ENCODE measurements at regions not wholly inside any gene's neighbourhood (a gene's known extent, or its start where the extent isn't known, plus 50 kb on each side); places are given as distances from the start of the nearest gene placed in this dataset.

GRCh38 chr2:2860589-2861300 is 516.9 kb downstream of the EIPR1 start:
- Histone ChIP-seq H3K4me2 (ENCODE audit: low read depth, low read length) (no peak overlapping the region), H3K36me3 (replicated peaks; ENCODE audit: insufficient read depth, low read length) (no peaks in the 10 kb centered on the region), H4K20me1 (ENCODE audit: insufficient read depth, low read length) (no peaks in the 10 kb centered on the region), H3F3A (ENCODE audit: insufficient read depth, low read length) (no peaks in the 10 kb centered on the region), H3K4me3 (ENCODE audit: low read length) (no peak overlapping the region), H3K9me3 (replicated peaks; ENCODE audit: insufficient read depth, low read length) (no peaks in the 10 kb centered on the region), H3K9me2 (replicated peaks; ENCODE audit: insufficient read depth, low read length) (no peaks in the 10 kb centered on the region), H3K79me2 (ENCODE audit: low read length) (no peaks in the 10 kb centered on the region), H3K4me1 (ENCODE audit: low read length) (no peaks in the 10 kb centered on the region), H3K27ac (ENCODE audit: low read length) (no peak overlapping the region), H3K27me3 (replicated peaks; ENCODE audit: insufficient read depth, low read length) (no peaks in the 10 kb centered on the region), H2AFZ (ENCODE audit: low read length) (no peak overlapping the region), H3K9ac (ENCODE audit: low read length) (no peak overlapping the region)
- DNase-seq: no peak
- TF ChIP-seq EZH2 (optimal IDR thresholded peaks at IDR 0.05; ENCODE audit: low read depth, low read length): no peak
- no peak for TF ChIP-seq EZH2phosphoT487 (IDR thresholded peaks at IDR 0.05; ENCODE audit: low read length)
- TF ChIP-seq CTCF (IDR thresholded peaks at IDR 0.05; ENCODE audit: low read length): no peak

GRCh38 chr2:2859732-2860131 is 517.9 kb downstream of the EIPR1 start:
- no peak for DNase-seq
- H3K27me3 ChIP-seq (replicated peaks; ENCODE audit: insufficient read depth, low read length): no peaks in the 10 kb centered on the region
- no peaks in the 10 kb centered on the region for H3K36me3 ChIP-seq (replicated peaks; ENCODE audit: insufficient read depth, low read length)
- H3K4me1 ChIP-seq (ENCODE audit: low read length): no peaks in the 10 kb centered on the region
- no peak overlapping the region for H3K9ac ChIP-seq (ENCODE audit: low read length)
- no peaks in the 10 kb centered on the region for H3K9me2 ChIP-seq (replicated peaks; ENCODE audit: insufficient read depth, low read length)
- no peak overlapping the region for H3K27ac ChIP-seq (ENCODE audit: low read length)
- no peak overlapping the region for H3K4me2 ChIP-seq (ENCODE audit: low read depth, low read length)
- no peaks in the 10 kb centered on the region for H3K79me2 ChIP-seq (ENCODE audit: low read length)
- no peaks in the 10 kb centered on the region for H3F3A ChIP-seq (ENCODE audit: insufficient read depth, low read length)
- no peak overlapping the region for H2AFZ ChIP-seq (ENCODE audit: low read length)
- no peak overlapping the region for H3K4me3 ChIP-seq (ENCODE audit: low read length)
- TF ChIP-seq CTCF (IDR thresholded peaks at IDR 0.05; ENCODE audit: low read length): no peak
- TF ChIP-seq EZH2 (optimal IDR thresholded peaks at IDR 0.05; ENCODE audit: low read depth, low read length): no peak
- TF ChIP-seq EZH2phosphoT487 (IDR thresholded peaks at IDR 0.05; ENCODE audit: low read length): no peak
- no peaks in the 10 kb centered on the region for H4K20me1 ChIP-seq (ENCODE audit: insufficient read depth, low read length)
- H3K9me3 ChIP-seq (replicated peaks; ENCODE audit: insufficient read depth, low read length): no peaks in the 10 kb centered on the region

- Histone ChIP-seq H3K9me2 (replicated peaks; ENCODE audit: insufficient read depth, low read length) (no peaks in the 10 kb centered on the region), H4K20me1 (ENCODE audit: insufficient read depth, low read length) (no peaks in the 10 kb centered on the region), H3K27ac (ENCODE audit: low read length) (no peak overlapping the region), H3K36me3 (replicated peaks; ENCODE audit: insufficient read depth, low read length) (no peaks in the 10 kb centered on the region), H2AFZ (ENCODE audit: low read length) (no peak overlapping the region), H3K79me2 (ENCODE audit: low read length) (no peaks in the 10 kb centered on the region), H3K27me3 (replicated peaks; ENCODE audit: insufficient read depth, low read length) (no peaks in the 10 kb centered on the region), H3K4me1 (ENCODE audit: low read length) (no peaks in the 10 kb centered on the region), H3F3A (ENCODE audit: insufficient read depth, low read length) (no peaks in the 10 kb centered on the region), H3K4me3 (ENCODE audit: low read length) (no peak overlapping the region), H3K4me2 (ENCODE audit: low read depth, low read length) (no peak overlapping the region), H3K9ac (ENCODE audit: low read length) (no peak overlapping the region), H3K9me3 (replicated peaks; ENCODE audit: insufficient read depth, low read length) (no peaks in the 10 kb centered on the region)
- no peak for TF ChIP-seq CTCF (IDR thresholded peaks at IDR 0.05; ENCODE audit: low read length)
- no peak for TF ChIP-seq EZH2phosphoT487 (IDR thresholded peaks at IDR 0.05; ENCODE audit: low read length)
- no peak for TF ChIP-seq EZH2 (optimal IDR thresholded peaks at IDR 0.05; ENCODE audit: low read depth, low read length)
- DNase-seq: no peak
Observed at GRCh38 chr2:2859164-2859563, 518.5 kb downstream of the EIPR1 start.

All from MM.1S (cell line).